Left ventricle myocardium inferior (tissue), 1 donor: ENCODE measurements at regions not wholly inside any gene's neighbourhood (a gene's known extent, or its start where the extent isn't known, plus 50 kb on each side); places are given as distances from the start of the nearest gene placed in this dataset.

ENCODE experiments used
- DNase-seq: peaks from one replicate; pipeline ENCODE4 v3.0.0-alpha.2; 2020
- H3K27ac ChIP-seq: fragments of 200-600 bp; replicated peaks from 2 replicates; pipeline ENCODE4 v1.8.0; 2021
- H3K27me3 ChIP-seq: fragments of 200-600 bp; 2 replicates; pipeline ENCODE4 v1.8.0; 2021; ENCODE audit warnings: low read depth
- H3K36me3 ChIP-seq: fragments of 200-600 bp; 2 replicates; pipeline ENCODE4 v1.8.0; 2021
- H3K4me1 ChIP-seq: fragments of 200-600 bp; 2 replicates; pipeline ENCODE4 v1.8.0; 2021
- H3K4me3 ChIP-seq: fragments of 200-600 bp; 2 replicates; pipeline ENCODE4 v1.8.0; 2021; ENCODE audit warnings: mild to moderate bottlenecking, moderate library complexity
- H3K9me3 ChIP-seq: fragments of 200-600 bp; replicated peaks from 2 replicates; pipeline ENCODE4 v1.8.0; 2021
- CTCF ChIP-seq: fragments of 200-600 bp; IDR thresholded peaks from 2 replicates; pipeline ENCODE4 v1.8.0; 2021; ENCODE audit warnings: antibody characterized with exemption, mild to moderate bottlenecking, borderline replicate concordance
- intact Hi-C: fragments of 100-400 bp; cut with micrococcal nuclease; formaldehyde crosslinking; loops from one replicate; pipeline ENCODE4 v1.11.0; 2022
- donor health status: DM: no; HTN: yes; CAD: no; lungs with severe emphysema.

- intact Hi-C loops: no loop called here
- peaks cover 21% of the 10 kb centered on the region for H3K27me3 ChIP-seq
- H3K9me3 ChIP-seq: peaks cover 17% of the 10 kb centered on the region
- H3K36me3 ChIP-seq: no peaks in the 10 kb centered on the region
- no peaks in the 10 kb centered on the region for H3K4me1 ChIP-seq
- no peak for TF ChIP-seq CTCF
- H3K27ac ChIP-seq: no peak overlapping the region
- H3K4me3 ChIP-seq: no peak overlapping the region
- DNase-seq: no peak
These were observed 286.3 kb downstream of the MATN1 start for GRCh38 chr1:30437059-30437576.

GRCh38 chr1:30427545-30427944, 295.8 kb downstream of the MATN1 start:
- Histone ChIP-seq H3K4me3 (no peak overlapping the region), H3K4me1 (no peaks in the 10 kb centered on the region), H3K36me3 (no peaks in the 10 kb centered on the region), H3K27me3 (peaks cover 58% of the 10 kb centered on the region), H3K27ac (no peak overlapping the region), H3K9me3 (peaks cover 38% of the 10 kb centered on the region)
- no peak for TF ChIP-seq CTCF
- DNase-seq: no peak
- intact Hi-C loops: no loop called here

- Histone ChIP-seq H3K27me3 (peaks cover 75% of the 10 kb centered on the region), H3K4me1 (no peaks in the 10 kb centered on the region), H3K27ac (no peak overlapping the region), H3K36me3 (no peaks in the 10 kb centered on the region), H3K9me3 (peaks cover 20% of the 10 kb centered on the region), H3K4me3 (no peak overlapping the region)
- no peak for DNase-seq
- no peak for TF ChIP-seq CTCF
- intact Hi-C loops: no loop called here
These were observed 298.3 kb downstream of the MATN1 start for GRCh38 chr1:30425046-30425445.

DNA sequence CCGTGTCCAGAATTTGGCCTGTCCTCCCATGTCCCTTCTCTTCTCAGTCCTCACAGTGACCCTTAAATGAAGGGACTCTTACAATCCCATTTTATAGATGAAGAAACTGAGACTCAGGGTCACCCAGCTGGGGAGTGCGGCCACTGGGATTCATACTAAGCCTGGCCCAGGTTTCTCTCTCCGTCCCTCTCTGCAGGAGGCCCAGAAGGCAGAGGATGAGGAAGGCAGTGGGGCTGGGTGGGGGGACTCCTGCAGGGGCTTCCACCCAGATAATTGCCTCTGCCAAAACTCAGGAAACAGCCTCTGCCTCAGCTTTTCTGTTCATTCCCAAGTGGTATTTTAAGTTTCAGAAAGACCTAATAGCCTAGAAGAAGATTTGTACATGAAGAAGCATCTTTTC, 299.8 kb downstream of the MATN1 start:
- DNase-seq: no peak
- peaks cover 89% of the 10 kb centered on the region for H3K27me3 ChIP-seq

DNA sequence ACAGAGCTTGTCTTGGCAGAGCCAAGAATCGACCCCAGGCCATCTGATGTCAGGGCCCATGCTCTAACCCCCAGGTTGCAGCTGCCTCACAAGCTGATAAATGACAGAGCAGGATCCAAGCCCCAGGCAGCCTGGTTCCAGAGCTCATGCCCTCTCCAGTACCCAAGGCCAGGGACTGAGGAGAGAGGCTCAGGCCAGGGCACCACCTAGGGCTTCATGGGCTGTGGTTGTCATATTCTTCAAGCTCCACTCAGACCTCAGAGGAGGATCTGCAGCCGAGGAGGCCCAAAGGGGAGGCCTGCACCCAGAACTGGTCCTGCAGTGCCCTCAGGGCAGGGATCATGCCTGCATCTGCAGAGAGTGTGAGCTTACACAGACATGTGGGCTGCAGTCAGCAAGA, 301.1 kb downstream of the MATN1 start:
- H3K36me3 ChIP-seq: no peaks in the 10 kb centered on the region
- H3K9me3 ChIP-seq: peaks cover 1% of the 10 kb centered on the region
- H3K27me3 ChIP-seq: peaks cover 93% of the 10 kb centered on the region
- H3K27ac ChIP-seq: no peak overlapping the region
- H3K4me3 ChIP-seq: no peak overlapping the region
- H3K4me1 ChIP-seq: no peaks in the 10 kb centered on the region
- intact Hi-C loops: no loop called here
- no peak for TF ChIP-seq CTCF
- no peak for DNase-seq

More for the DNA sequence above, 299.8 kb downstream of the MATN1 start:
- no peak for TF ChIP-seq CTCF
- no peak overlapping the region for H3K27ac ChIP-seq
- no peaks in the 10 kb centered on the region for H3K36me3 ChIP-seq
- H3K4me1 ChIP-seq: no peaks in the 10 kb centered on the region
- no peak overlapping the region for H3K4me3 ChIP-seq
- intact Hi-C loops: no loop called here
- H3K9me3 ChIP-seq: peaks cover 14% of the 10 kb centered on the region
